NCI-H1048 (cell line): ENCODE measurements at regions not wholly inside any gene's neighbourhood (a gene's known extent, or its start where the extent isn't known, plus 50 kb on each side); places are given as distances from the start of the nearest gene placed in this dataset.
"Not testable (repeated sequence)": the region's sequence is repeated elsewhere in the genome, so short reads cannot be mapped to it uniquely, and the experiment has no call there.

Source experiments
- DNase-seq: peaks from one replicate; lab custom pipeline; 2025; lab: John Stamatoyannopoulos, UW

- DNase-seq = no peak
Observed at GRCh38 chr3:124636863-124637296, 93.4 kb upstream of the UMPS start.

GRCh38 chr3:124639406-124640237, 90.6 kb upstream of the UMPS start:
- DNase-seq = no peak

GRCh38 chr3:124640635-124641306, 89.5 kb upstream of the UMPS start:
- no peak for DNase-seq

- DNase-seq = no peak
Observed at GRCh38 chr3:124643453-124643852, 86.8 kb upstream of the UMPS start.

- DNase-seq = not testable (repeated sequence)
Observed at GRCh38 chr3:124646186-124646585, 84.1 kb upstream of the UMPS start.

GRCh38 chr3:124648551-124648950, 81.7 kb upstream of the UMPS start:
- no peak for DNase-seq

GRCh38 chr3:124650798-124651197, 79.5 kb upstream of the UMPS start:
- DNase-seq = no peak

GRCh38 chr3:124651416-124651815, 78.8 kb upstream of the UMPS start:
- not testable (repeated sequence) for DNase-seq

GRCh38 chr3:124652009-124652408, 78.2 kb upstream of the UMPS start:
- DNase-seq = no peak

GRCh38 chr3:124653071-124653796, 77.0 kb upstream of the UMPS start:
- DNase-seq = no peak

GRCh38 chr3:124653797-124654469, 76.3 kb upstream of the UMPS start:
- no peak for DNase-seq

GRCh38 chr3:124654470-124654845, 75.8 kb upstream of the UMPS start:
- no peak for DNase-seq

- DNase-seq = no peak
Observed at GRCh38 chr3:124656531-124656930, 73.7 kb upstream of the UMPS start.

- DNase-seq = no peak
Observed at GRCh38 chr3:124657138-124657537, 73.1 kb upstream of the UMPS start.

- no peak for DNase-seq
Observed at GRCh38 chr3:124658270-124658669, 72.0 kb upstream of the UMPS start.

- DNase-seq = no peak
Observed at GRCh38 chr3:124659175-124659574, 71.1 kb upstream of the UMPS start.

GRCh38 chr3:124660599-124660998, 69.7 kb upstream of the UMPS start:
- DNase-seq = no peak

- no peak for DNase-seq
Observed at GRCh38 chr3:124663690-124664089, 66.6 kb upstream of the UMPS start.

GRCh38 chr3:124664804-124665203, 65.4 kb upstream of the UMPS start:
- no peak for DNase-seq

GRCh38 chr3:124666067-124666466, 64.2 kb upstream of the UMPS start:
- no peak for DNase-seq

GRCh38 chr3:124669470-124669869, 60.8 kb upstream of the UMPS start:
- no peak for DNase-seq

- DNase-seq = no peak
Observed at GRCh38 chr3:124671106-124671505, 59.1 kb upstream of the UMPS start.
